ENCODE measurements at regions not wholly inside any gene's neighbourhood (a gene's known extent, or its start where the extent isn't known, plus 50 kb on each side); places are given as distances from the start of the nearest gene placed in this dataset.
A peak's percentile ranks its signal among the peaks of the same experiment; 100 is the strongest.

DNA sequence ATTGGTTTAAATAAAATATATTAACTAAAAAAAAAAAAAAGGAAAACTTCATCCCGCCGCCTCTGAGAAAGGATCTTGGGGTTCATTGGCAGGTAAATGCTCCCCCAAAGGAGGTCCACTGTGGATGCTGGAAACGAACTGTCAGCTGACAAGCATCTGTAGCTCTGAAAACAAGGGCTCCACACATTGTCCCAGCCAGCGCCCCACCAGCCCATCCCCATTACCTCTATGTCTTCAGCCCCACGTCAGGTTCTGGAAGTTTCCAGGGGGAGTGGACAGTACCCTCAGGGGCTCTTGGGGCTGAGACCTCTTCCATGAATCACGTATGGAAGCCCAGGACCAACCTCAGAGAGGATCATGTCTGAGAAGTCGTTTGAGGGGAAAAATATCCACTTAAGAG lies 66.4 kb upstream of the WNT7B start:
- no peak overlapping the region for H3T11ph ChIP-seq (ENCODE audit: low read length)
- H3K4me1 ChIP-seq (ENCODE audit: insufficient read depth, low read length) = no peaks in the 10 kb centered on the region; the same call in 1 of the 2 replicates
- H2BK12ac ChIP-seq (ENCODE audit: insufficient read length, low read depth, low read length) = no peak overlapping the region
- no peak overlapping the region for H4K8ac ChIP-seq (replicated peaks; ENCODE audit: insufficient read length, low read depth, low read length)
- H3K9me3 Mint-ChIP-seq = no peaks in the 10 kb centered on the region
- no peak overlapping the region for H2BK5ac ChIP-seq (ENCODE audit: insufficient read length, low read length)
- no peak overlapping the region for H4K5ac ChIP-seq (ENCODE audit: insufficient read length, low read depth, low read length)
- peaks cover 13% of the 10 kb centered on the region for H3K23me2 ChIP-seq (ENCODE audit: insufficient read length, low read depth, low read length, poor library complexity, severe bottlenecking)
- no peak overlapping the region for H2AFZ ChIP-seq (ENCODE audit: low read length)
- no peak overlapping the region for H3K27ac ChIP-seq (ENCODE audit: insufficient read length, low read depth, low read length)
- peaks cover 11 to 19% of the 10 kb centered on the region in 2 experiments for H3K4me1 Mint-ChIP-seq
- H3K9ac ChIP-seq (ENCODE audit: extremely low read depth, insufficient read length, low read length) = no peak overlapping the region
- H2BK15ac ChIP-seq (ENCODE audit: low read depth, low read length) = no peak overlapping the region
- H3K27me3 ChIP-seq (ENCODE audit: insufficient read depth, low read length) = peaks cover 3% of the 10 kb centered on the region; the same call in 1 of the 2 replicates
- no peak overlapping the region for H3K4ac ChIP-seq (ENCODE audit: low read depth, low read length)
- H2BK120ac ChIP-seq (ENCODE audit: low read depth, low read length, poor library complexity, severe bottlenecking) = no peak overlapping the region
- H3K56ac ChIP-seq (ENCODE audit: insufficient read length, low read depth, low read length) = no peak overlapping the region
- no peaks in the 10 kb centered on the region for H4K20me1 ChIP-seq (ENCODE audit: control insufficient read depth, insufficient read depth, insufficient read length)
- no CpG with 5 or more reads among the region's 7 CpGs for WGBS (ENCODE audit: extremely low coverage, insufficient read length, low lambda C conversion rate)
- no peak overlapping the region for H3K23ac ChIP-seq (ENCODE audit: insufficient read length, low read depth, low read length)
- TF ChIP-seq, protein P1, sequence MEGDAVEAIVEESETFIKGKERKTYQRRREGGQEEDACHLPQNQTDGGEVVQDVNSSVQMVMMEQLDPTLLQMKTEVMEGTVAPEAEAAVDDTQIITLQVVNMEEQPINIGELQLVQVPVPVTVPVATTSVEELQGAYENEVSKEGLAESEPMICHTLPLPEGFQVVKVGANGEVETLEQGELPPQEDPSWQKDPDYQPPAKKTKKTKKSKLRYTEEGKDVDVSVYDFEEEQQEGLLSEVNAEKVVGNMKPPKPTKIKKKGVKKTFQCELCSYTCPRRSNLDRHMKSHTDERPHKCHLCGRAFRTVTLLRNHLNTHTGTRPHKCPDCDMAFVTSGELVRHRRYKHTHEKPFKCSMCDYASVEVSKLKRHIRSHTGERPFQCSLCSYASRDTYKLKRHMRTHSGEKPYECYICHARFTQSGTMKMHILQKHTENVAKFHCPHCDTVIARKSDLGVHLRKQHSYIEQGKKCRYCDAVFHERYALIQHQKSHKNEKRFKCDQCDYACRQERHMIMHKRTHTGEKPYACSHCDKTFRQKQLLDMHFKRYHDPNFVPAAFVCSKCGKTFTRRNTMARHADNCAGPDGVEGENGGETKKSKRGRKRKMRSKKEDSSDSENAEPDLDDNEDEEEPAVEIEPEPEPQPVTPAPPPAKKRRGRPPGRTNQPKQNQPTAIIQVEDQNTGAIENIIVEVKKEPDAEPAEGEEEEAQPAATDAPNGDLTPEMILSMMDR (conservative IDR thresholded peaks at IDR 0.05) = no peak
- H3K27ac Mint-ChIP-seq = peak overlapping the region in 1 of 3 experiments; percentile 22; a peak in 1 of 7 replicates
- H3K4me3 Mint-ChIP-seq = peak overlapping the region; percentile 57 to 75; a peak in 3 of 5 replicates
- H2BK20ac ChIP-seq (ENCODE audit: low read depth, low read length, poor library complexity, severe bottlenecking) = no peak overlapping the region
- H2AK5ac ChIP-seq (ENCODE audit: insufficient read length, low read length) = no peak overlapping the region
- H3K18ac ChIP-seq (ENCODE audit: insufficient read length, low read depth, low read length) = peak overlapping the region; percentile 46
- H3K36me3 Mint-ChIP-seq (ENCODE audit: insufficient read depth in 1 of 3, low read depth in 3 of 3) = no peaks in the 10 kb centered on the region
- H3K4me2 ChIP-seq (ENCODE audit: insufficient read depth, insufficient read length, low read length) = no peak overlapping the region
- H3K27me3 Mint-ChIP-seq (ENCODE audit: low read depth) = peaks cover 37% of the 10 kb centered on the region
- DNase-seq = no peak
- no peak overlapping the region for H4K91ac ChIP-seq (ENCODE audit: insufficient read length, low read depth, low read length)
- H3K79me1 ChIP-seq (ENCODE audit: insufficient read depth, low read depth, low read length, poor library complexity, severe bottlenecking) = no peaks in the 10 kb centered on the region
- no peaks in the 10 kb centered on the region for H3K79me2 ChIP-seq (ENCODE audit: insufficient read depth, low read length)
- no peaks in the 10 kb centered on the region for H3K9me3 ChIP-seq (ENCODE audit: control insufficient read depth, low read depth, low read length)
- H3K14ac ChIP-seq (ENCODE audit: insufficient read depth, low read length) = no peak overlapping the region
